ENCODE measurements at regions not wholly inside any gene's neighbourhood (a gene's known extent, or its start where the extent isn't known, plus 50 kb on each side); places are given as distances from the start of the nearest gene placed in this dataset.

GRCh38 chr21:29413683-29414082 lies 115.0 kb downstream of the BACH1 start (continued):
- TF ChIP-seq ZNF532 (CRISPR knock-in tag; IDR thresholded peaks at IDR 0.05; ENCODE audit: borderline replicate concordance): no peak
- no peak for TF ChIP-seq ELF4 (CRISPR knock-in tag; IDR thresholded peaks at IDR 0.05; ENCODE audit: low read depth)
- no peak for TF ChIP-seq SMAD4 (CRISPR knock-in tag; IDR thresholded peaks at IDR 0.05)
- TF ChIP-seq PRDM15 (CRISPR knock-in tag; IDR thresholded peaks at IDR 0.05): no peak
- TF ChIP-seq ZNF416 (CRISPR knock-in tag; IDR thresholded peaks at IDR 0.05): no peak
- no peak for TF ChIP-seq CTCF (IDR thresholded peaks at IDR 0.05)
- TF ChIP-seq TP53 (CRISPR knock-in tag; IDR thresholded peaks at IDR 0.05): no peak

GRCh38 chr21:29416268-29416667 lies 117.5 kb downstream of the BACH1 start:
- POLR2A ChIA-PET: no interaction called here
- Mint-ChIP-seq H3K36me3 (no peaks in the 10 kb centered on the region), H3K4me3 (no peak overlapping the region), H3K27me3 (ENCODE audit: low read depth) (no peaks in the 10 kb centered on the region), H3K27ac (no peak overlapping the region), H3K9me3 (peaks cover 3% of the 10 kb centered on the region; the same call in 1 of the 2 replicates), H3K4me1 (peaks cover 13% of the 10 kb centered on the region)
- no peak for TF ChIP-seq GTF2I (CRISPR knock-in tag; conservative IDR thresholded peaks at IDR 0.05)
- no peak for TF ChIP-seq MYBL2 (CRISPR knock-in tag; IDR thresholded peaks at IDR 0.05)
- no peak for TF ChIP-seq ZNF532 (CRISPR knock-in tag; IDR thresholded peaks at IDR 0.05; ENCODE audit: borderline replicate concordance)
- TF ChIP-seq ZNF396 (CRISPR knock-in tag; IDR thresholded peaks at IDR 0.05; ENCODE audit: borderline replicate concordance): no peak
- TF ChIP-seq MXD4 (CRISPR knock-in tag; IDR thresholded peaks at IDR 0.05; ENCODE audit: borderline replicate concordance): no peak
- CTCF ChIA-PET: no interaction called here
- ATAC-seq: no peak
- no peak for DNase-seq (ENCODE audit: low spot score)

Measured in WTC11 (cell line).